ENCODE measurements at regions not wholly inside any gene's neighbourhood (a gene's known extent, or its start where the extent isn't known, plus 50 kb on each side); places are given as distances from the start of the nearest gene placed in this dataset.

DNA sequence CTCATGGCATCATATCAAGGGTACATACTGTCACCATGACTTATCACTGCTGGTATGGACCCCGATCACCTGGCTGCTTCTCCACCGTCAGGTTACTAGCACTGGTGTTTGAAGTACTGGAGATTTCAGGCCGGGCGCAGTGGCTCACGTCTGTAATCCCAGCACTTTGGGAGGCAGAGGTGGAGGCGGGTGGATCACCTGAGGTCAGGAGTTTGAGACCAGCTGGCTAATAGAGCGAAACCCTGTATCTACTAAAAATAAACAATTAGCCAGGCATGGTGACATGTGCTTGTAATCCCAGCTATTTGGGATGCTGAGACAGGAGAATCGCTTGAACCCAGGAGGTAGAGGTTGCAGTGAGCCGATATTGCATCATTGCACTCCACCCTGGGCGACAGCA is 82.4 kb upstream of the ANO1 start:
- Histone ChIP-seq H3K9me3 (ENCODE audit: low read depth) (no peaks in the 10 kb centered on the region), H3K36me3 (replicated peaks; ENCODE audit: insufficient read depth, low read depth) (no peaks in the 10 kb centered on the region), H4K20me1 (ENCODE audit: insufficient read depth, poor library complexity, severe bottlenecking) (no peaks in the 10 kb centered on the region), H3K4me1 (ENCODE audit: insufficient read depth) (no peaks in the 10 kb centered on the region), H3K27ac (no peak overlapping the region), H3K9me2 (replicated peaks; ENCODE audit: insufficient read depth) (no peaks in the 10 kb centered on the region), H3K27me3 (no peaks in the 10 kb centered on the region), H3K4me2 (no peak overlapping the region), H2AFZ (no peak overlapping the region), H3K79me2 (no peaks in the 10 kb centered on the region), H3K4me3 (no peak overlapping the region)
- DNase-seq (ENCODE audit: low spot score), result no peak
- 93% methylated on average over 10 of the region's 10 CpGs for WGBS (ENCODE audit: low lambda C conversion rate, missing lambda C conversion rate)
- TF ChIP-seq EZH2phosphoT487 (IDR thresholded peaks at IDR 0.05; ENCODE audit: low read depth, severe bottlenecking, unreplicated experiment), result no peak
- TF ChIP-seq EZH2 (IDR thresholded peaks at IDR 0.05; ENCODE audit: borderline replicate concordance), result no peak
- TF ChIP-seq, protein P1, sequence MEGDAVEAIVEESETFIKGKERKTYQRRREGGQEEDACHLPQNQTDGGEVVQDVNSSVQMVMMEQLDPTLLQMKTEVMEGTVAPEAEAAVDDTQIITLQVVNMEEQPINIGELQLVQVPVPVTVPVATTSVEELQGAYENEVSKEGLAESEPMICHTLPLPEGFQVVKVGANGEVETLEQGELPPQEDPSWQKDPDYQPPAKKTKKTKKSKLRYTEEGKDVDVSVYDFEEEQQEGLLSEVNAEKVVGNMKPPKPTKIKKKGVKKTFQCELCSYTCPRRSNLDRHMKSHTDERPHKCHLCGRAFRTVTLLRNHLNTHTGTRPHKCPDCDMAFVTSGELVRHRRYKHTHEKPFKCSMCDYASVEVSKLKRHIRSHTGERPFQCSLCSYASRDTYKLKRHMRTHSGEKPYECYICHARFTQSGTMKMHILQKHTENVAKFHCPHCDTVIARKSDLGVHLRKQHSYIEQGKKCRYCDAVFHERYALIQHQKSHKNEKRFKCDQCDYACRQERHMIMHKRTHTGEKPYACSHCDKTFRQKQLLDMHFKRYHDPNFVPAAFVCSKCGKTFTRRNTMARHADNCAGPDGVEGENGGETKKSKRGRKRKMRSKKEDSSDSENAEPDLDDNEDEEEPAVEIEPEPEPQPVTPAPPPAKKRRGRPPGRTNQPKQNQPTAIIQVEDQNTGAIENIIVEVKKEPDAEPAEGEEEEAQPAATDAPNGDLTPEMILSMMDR (IDR thresholded peaks at IDR 0.05; ENCODE audit: poor library complexity), result no peak

DNA sequence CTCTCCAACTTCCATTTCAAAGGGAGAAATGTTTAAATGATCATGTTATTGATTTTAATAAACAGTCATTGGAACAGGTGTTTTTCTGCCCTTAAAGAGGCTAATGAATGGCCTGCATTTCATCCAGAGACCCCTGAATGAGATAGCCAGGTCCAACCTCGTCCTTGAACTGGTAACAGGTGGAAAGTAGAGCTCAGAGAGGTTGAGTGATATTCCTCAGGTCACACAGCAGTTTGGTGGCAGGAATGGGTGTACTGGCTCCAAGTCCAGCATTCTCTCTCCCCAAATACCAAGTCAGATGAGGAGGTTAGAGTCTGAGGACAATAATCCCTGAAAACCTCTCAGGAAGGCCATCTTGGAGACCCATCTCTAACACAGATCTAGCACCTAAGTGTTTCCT is 81.7 kb upstream of the ANO1 start:
- Histone ChIP-seq H3K27ac (no peak overlapping the region), H3K79me2 (no peaks in the 10 kb centered on the region), H3K4me1 (ENCODE audit: insufficient read depth) (no peaks in the 10 kb centered on the region), H4K20me1 (ENCODE audit: insufficient read depth, poor library complexity, severe bottlenecking) (no peaks in the 10 kb centered on the region), H3K4me3 (no peak overlapping the region), H2AFZ (no peak overlapping the region), H3K9me3 (ENCODE audit: low read depth) (no peaks in the 10 kb centered on the region), H3K4me2 (no peak overlapping the region), H3K9me2 (replicated peaks; ENCODE audit: insufficient read depth) (no peaks in the 10 kb centered on the region), H3K36me3 (replicated peaks; ENCODE audit: insufficient read depth, low read depth) (no peaks in the 10 kb centered on the region), H3K27me3 (no peaks in the 10 kb centered on the region)
- no peak for TF ChIP-seq EZH2phosphoT487 (IDR thresholded peaks at IDR 0.05; ENCODE audit: low read depth, severe bottlenecking, unreplicated experiment)
- TF ChIP-seq, protein P1 (IDR thresholded peaks at IDR 0.05; ENCODE audit: poor library complexity), result no peak
- TF ChIP-seq EZH2 (IDR thresholded peaks at IDR 0.05; ENCODE audit: borderline replicate concordance), result no peak
- 70% methylated on average over 1 of the region's 1 CpG for WGBS (ENCODE audit: low lambda C conversion rate, missing lambda C conversion rate)
- no peak for DNase-seq (ENCODE audit: low spot score)

DNA sequence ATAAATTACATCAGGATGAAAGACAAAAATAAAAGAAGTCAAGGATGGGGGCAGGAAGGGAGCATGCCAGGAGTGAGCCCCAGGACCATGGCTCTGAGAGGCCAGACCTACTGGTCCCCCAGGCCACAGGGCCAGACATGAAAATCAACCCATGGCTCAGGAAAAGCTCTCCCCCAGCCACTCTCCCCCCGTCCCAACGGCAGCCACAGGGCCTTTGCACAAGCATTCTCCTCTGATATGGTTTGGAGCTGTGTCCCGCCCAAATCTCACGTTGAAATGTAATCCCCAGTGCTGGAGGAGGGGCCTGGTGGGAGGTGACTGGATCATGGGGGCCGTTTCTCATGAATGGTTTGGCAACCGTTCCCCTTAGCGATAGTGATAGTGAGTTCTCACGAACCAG is 80.8 kb upstream of the ANO1 start:
- H3K4me2 ChIP-seq, result no peak overlapping the region
- TF ChIP-seq EZH2phosphoT487 (IDR thresholded peaks at IDR 0.05; ENCODE audit: low read depth, severe bottlenecking, unreplicated experiment), result no peak
- TF ChIP-seq, protein P1 (IDR thresholded peaks at IDR 0.05; ENCODE audit: poor library complexity), result no peak
- TF ChIP-seq EZH2 (IDR thresholded peaks at IDR 0.05; ENCODE audit: borderline replicate concordance), result no peak
- H3K4me3 ChIP-seq, result no peak overlapping the region
- no peaks in the 10 kb centered on the region for H3K4me1 ChIP-seq (ENCODE audit: insufficient read depth)
- H4K20me1 ChIP-seq (ENCODE audit: insufficient read depth, poor library complexity, severe bottlenecking), result no peaks in the 10 kb centered on the region
- H3K9me3 ChIP-seq (ENCODE audit: low read depth), result no peaks in the 10 kb centered on the region
- no peaks in the 10 kb centered on the region for H3K79me2 ChIP-seq
- no peak overlapping the region for H2AFZ ChIP-seq
- H3K27me3 ChIP-seq, result no peaks in the 10 kb centered on the region
- H3K9me2 ChIP-seq (replicated peaks; ENCODE audit: insufficient read depth), result no peaks in the 10 kb centered on the region
- H3K36me3 ChIP-seq (replicated peaks; ENCODE audit: insufficient read depth, low read depth), result no peaks in the 10 kb centered on the region
- no peak for DNase-seq (ENCODE audit: low spot score)
- no peak overlapping the region for H3K27ac ChIP-seq
- 70% methylated on average over 7 of the region's 8 CpGs for WGBS (ENCODE audit: low lambda C conversion rate, missing lambda C conversion rate)

DNA sequence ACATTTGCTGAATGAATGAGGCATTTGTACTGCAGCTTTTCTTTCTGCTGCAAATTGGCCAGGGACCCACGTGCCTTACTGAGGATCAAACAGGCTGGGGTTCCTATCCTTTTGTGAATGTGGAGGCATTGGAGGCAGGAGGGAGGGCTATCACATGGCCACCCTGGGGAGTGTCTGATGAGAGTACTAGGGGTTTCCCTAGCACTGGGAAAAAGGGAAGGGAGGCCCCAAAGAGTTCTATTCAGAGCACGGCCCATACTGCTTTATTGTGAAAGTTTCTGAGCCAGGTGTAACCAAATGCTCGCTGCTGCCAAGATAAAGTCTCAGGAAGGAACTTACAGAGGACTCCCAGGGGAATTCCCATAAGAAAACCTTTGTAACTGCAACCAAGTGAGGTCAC is 78.4 kb upstream of the ANO1 start:
- TF ChIP-seq, protein P1 (IDR thresholded peaks at IDR 0.05; ENCODE audit: poor library complexity), result no peak
- TF ChIP-seq EZH2phosphoT487 (IDR thresholded peaks at IDR 0.05; ENCODE audit: low read depth, severe bottlenecking, unreplicated experiment) (no peak), EZH2 (IDR thresholded peaks at IDR 0.05; ENCODE audit: borderline replicate concordance) (no peak)
- Histone ChIP-seq H3K9me2 (replicated peaks; ENCODE audit: insufficient read depth) (no peaks in the 10 kb centered on the region), H4K20me1 (ENCODE audit: insufficient read depth, poor library complexity, severe bottlenecking) (no peaks in the 10 kb centered on the region), H3K4me3 (no peak overlapping the region), H3K9me3 (ENCODE audit: low read depth) (no peaks in the 10 kb centered on the region), H3K27ac (no peak overlapping the region), H3K27me3 (no peaks in the 10 kb centered on the region), H3K79me2 (no peaks in the 10 kb centered on the region), H3K4me2 (no peak overlapping the region), H2AFZ (no peak overlapping the region), H3K4me1 (ENCODE audit: insufficient read depth) (no peaks in the 10 kb centered on the region), H3K36me3 (replicated peaks; ENCODE audit: insufficient read depth, low read depth) (no peaks in the 10 kb centered on the region)
- 48% methylated on average over 3 of the region's 3 CpGs for WGBS (ENCODE audit: low lambda C conversion rate, missing lambda C conversion rate)
- DNase-seq (ENCODE audit: low spot score), result no peak

Measured in hepatocyte (in vitro differentiated cells).